ENCODE measurements at regions not wholly inside any gene's neighbourhood (a gene's known extent, or its start where the extent isn't known, plus 50 kb on each side); places are given as distances from the start of the nearest gene placed in this dataset.

- no peak overlapping the region for H2AFZ ChIP-seq (ENCODE audit: low read depth, low read length)
Observed at GRCh38 chr2:107168141-107168540, 282.2 kb upstream of the ST6GAL2 start.

GRCh38 chr2:107174171-107174570, 288.2 kb upstream of the ST6GAL2 start:
- Histone ChIP-seq H3K9ac (ENCODE audit: low read depth, low read length) (no peak overlapping the region), H3K27ac (ENCODE audit: low read length) (no peak overlapping the region), H3K4me1 (ENCODE audit: insufficient read depth, low read length) (no peaks in the 10 kb centered on the region), H2AFZ (ENCODE audit: low read depth, low read length) (no peak overlapping the region), H3K36me3 (ENCODE audit: insufficient read depth, low read length) (no peaks in the 10 kb centered on the region), H3K27me3 (ENCODE audit: insufficient read depth, low read length, poor library complexity) (no peaks in the 10 kb centered on the region), H3K4me2 (ENCODE audit: insufficient read depth, low read length) (no peak overlapping the region), H3K4me3 (ENCODE audit: low read depth in 1 of 2, low read length in 2 of 2) (no peak overlapping the region), H3K79me2 (ENCODE audit: insufficient read depth, low read length) (no peaks in the 10 kb centered on the region), H4K20me1 (ENCODE audit: insufficient read depth, low read length) (no peaks in the 10 kb centered on the region), H3K9me3 (ENCODE audit: insufficient read depth, low read length, severe bottlenecking) (no peaks in the 10 kb centered on the region)
- TF ChIP-seq EZH2 (IDR thresholded peaks at IDR 0.05; ENCODE audit: borderline replicate concordance, low read depth, low read length, severe bottlenecking) (no peak), CTCF (IDR thresholded peaks at IDR 0.05; ENCODE audit: borderline replicate concordance, extremely low read depth, low read length, poor library complexity, severe bottlenecking) (no peak)
- ATAC-seq (ENCODE audit: insufficient read depth, low read depth) (no peak), DNase-seq (no peak)

More at GRCh38 chr2:107168141-107168540, 282.2 kb upstream of the ST6GAL2 start:
- H3K4me1 ChIP-seq (ENCODE audit: insufficient read depth, low read length) = no peaks in the 10 kb centered on the region
- no peak overlapping the region for H3K27ac ChIP-seq (ENCODE audit: low read length)
- no peak for TF ChIP-seq EZH2 (IDR thresholded peaks at IDR 0.05; ENCODE audit: borderline replicate concordance, low read depth, low read length, severe bottlenecking)
- no peak for TF ChIP-seq CTCF (IDR thresholded peaks at IDR 0.05; ENCODE audit: borderline replicate concordance, extremely low read depth, low read length, poor library complexity, severe bottlenecking)
- no peaks in the 10 kb centered on the region for H4K20me1 ChIP-seq (ENCODE audit: insufficient read depth, low read length)
- ATAC-seq (ENCODE audit: insufficient read depth, low read depth) (no peak), DNase-seq (no peak)
- H3K4me3 ChIP-seq (ENCODE audit: low read depth in 1 of 2, low read length in 2 of 2) = no peak overlapping the region
- H3K27me3 ChIP-seq (ENCODE audit: insufficient read depth, low read length, poor library complexity) = no peaks in the 10 kb centered on the region
- H3K4me2 ChIP-seq (ENCODE audit: insufficient read depth, low read length) = no peak overlapping the region
- H3K36me3 ChIP-seq (ENCODE audit: insufficient read depth, low read length) = no peaks in the 10 kb centered on the region
- no peaks in the 10 kb centered on the region for H3K9me3 ChIP-seq (ENCODE audit: insufficient read depth, low read length, severe bottlenecking)
- H3K79me2 ChIP-seq (ENCODE audit: insufficient read depth, low read length) = no peaks in the 10 kb centered on the region
- no peak overlapping the region for H3K9ac ChIP-seq (ENCODE audit: low read depth, low read length)

GRCh38 chr2:107182981-107183380, 297.0 kb upstream of the ST6GAL2 start:
- Histone ChIP-seq H3K4me1 (ENCODE audit: insufficient read depth, low read length) (no peaks in the 10 kb centered on the region), H3K4me3 (ENCODE audit: low read depth in 1 of 2, low read length in 2 of 2) (no peak overlapping the region), H3K4me2 (ENCODE audit: insufficient read depth, low read length) (no peak overlapping the region), H3K9me3 (ENCODE audit: insufficient read depth, low read length, severe bottlenecking) (no peaks in the 10 kb centered on the region), H3K79me2 (ENCODE audit: insufficient read depth, low read length) (no peaks in the 10 kb centered on the region), H3K27ac (ENCODE audit: low read length) (no peak overlapping the region), H4K20me1 (ENCODE audit: insufficient read depth, low read length) (no peaks in the 10 kb centered on the region), H3K27me3 (ENCODE audit: insufficient read depth, low read length, poor library complexity) (no peaks in the 10 kb centered on the region), H3K9ac (ENCODE audit: low read depth, low read length) (no peak overlapping the region), H2AFZ (ENCODE audit: low read depth, low read length) (no peak overlapping the region), H3K36me3 (ENCODE audit: insufficient read depth, low read length) (no peaks in the 10 kb centered on the region)
- ATAC-seq (ENCODE audit: insufficient read depth, low read depth) (no peak), DNase-seq (no peak)
- no peak for TF ChIP-seq EZH2 (IDR thresholded peaks at IDR 0.05; ENCODE audit: borderline replicate concordance, low read depth, low read length, severe bottlenecking)
- TF ChIP-seq CTCF (IDR thresholded peaks at IDR 0.05; ENCODE audit: borderline replicate concordance, extremely low read depth, low read length, poor library complexity, severe bottlenecking) = no peak

- no peaks in the 10 kb centered on the region for H3K4me1 ChIP-seq (ENCODE audit: insufficient read depth, low read length)
- no peak overlapping the region for H3K4me2 ChIP-seq (ENCODE audit: insufficient read depth, low read length)
- no peak overlapping the region for H3K27ac ChIP-seq (ENCODE audit: low read length)
- no peaks in the 10 kb centered on the region for H3K27me3 ChIP-seq (ENCODE audit: insufficient read depth, low read length, poor library complexity)
- H3K9me3 ChIP-seq (ENCODE audit: insufficient read depth, low read length, severe bottlenecking) = no peaks in the 10 kb centered on the region
- ATAC-seq (ENCODE audit: insufficient read depth, low read depth) (no peak), DNase-seq (no peak)
- no peak for TF ChIP-seq EZH2 (IDR thresholded peaks at IDR 0.05; ENCODE audit: borderline replicate concordance, low read depth, low read length, severe bottlenecking)
- no peak for TF ChIP-seq CTCF (IDR thresholded peaks at IDR 0.05; ENCODE audit: borderline replicate concordance, extremely low read depth, low read length, poor library complexity, severe bottlenecking)
- no peaks in the 10 kb centered on the region for H3K79me2 ChIP-seq (ENCODE audit: insufficient read depth, low read length)
- H3K9ac ChIP-seq (ENCODE audit: low read depth, low read length) = no peak overlapping the region
- H2AFZ ChIP-seq (ENCODE audit: low read depth, low read length) = no peak overlapping the region
- H3K4me3 ChIP-seq (ENCODE audit: low read depth in 1 of 2, low read length in 2 of 2) = no peak overlapping the region
- H3K36me3 ChIP-seq (ENCODE audit: insufficient read depth, low read length) = no peaks in the 10 kb centered on the region
- no peaks in the 10 kb centered on the region for H4K20me1 ChIP-seq (ENCODE audit: insufficient read depth, low read length)
Observed at GRCh38 chr2:107187870-107188269, 301.9 kb upstream of the ST6GAL2 start.
